Karpas-422 (cell line): ENCODE measurements at regions not wholly inside any gene's neighbourhood (a gene's known extent, or its start where the extent isn't known, plus 50 kb on each side); places are given as distances from the start of the nearest gene placed in this dataset.

Source experiments
- DNase-seq: peaks from one replicate; pipeline ENCODE4 v3.0.0-alpha.2; 2015
- H2AFZ ChIP-seq: fragments of 200-600 bp; sonication (generic); 2 replicates; pipeline ENCODE4 v1.6.1; 2014; ENCODE audit warnings: antibody characterized with exemption, low read length, mixed read lengths
- H3K27ac ChIP-seq: fragments of 200-600 bp; sonication (generic); 2 replicates; pipeline ENCODE4 v1.5.1; 2014; ENCODE audit warnings: mild to moderate bottlenecking, low read length, moderate library complexity
- H3K27me3 ChIP-seq: fragments of 200-600 bp; sonication (generic); 2 replicates; pipeline ENCODE4 v1.6.1; 2014; ENCODE audit warnings: low read length, mixed read lengths
- H3K36me3 ChIP-seq: fragments of 200-600 bp; sonication (generic); 2 replicates; pipeline ENCODE4 v1.6.1; 2014; ENCODE audit warnings: low read length, mixed read lengths; ENCODE audit not compliant: insufficient read depth
- H3K4me1 ChIP-seq: fragments of 200-600 bp; sonication (generic); 2 replicates; pipeline ENCODE4 v1.6.1; 2014; ENCODE audit warnings: mild to moderate bottlenecking, low read length, mixed read lengths
- H3K4me2 ChIP-seq: fragments of 200-600 bp; sonication (generic); 2 replicates; pipeline ENCODE4 v1.6.1; 2014; ENCODE audit warnings: low read length, low read depth, mild to moderate bottlenecking; ENCODE audit not compliant: poor library complexity, severe bottlenecking
- H3K4me3 ChIP-seq: fragments of 200-600 bp; sonication (generic); 2 replicates; pipeline ENCODE4 v1.5.1; 2014; ENCODE audit warnings: mild to moderate bottlenecking, antibody characterized with exemption, low read length, mixed read lengths
- H3K79me2 ChIP-seq: fragments of 200-600 bp; sonication (generic); 2 replicates; pipeline ENCODE4 v1.6.1; 2014; ENCODE audit warnings: mild to moderate bottlenecking, low read length, mixed read lengths
- H3K9ac ChIP-seq: fragments of 200-600 bp; sonication (generic); 2 replicates; pipeline ENCODE4 v1.6.0; 2014; ENCODE audit warnings: low read length
- H3K9me2 ChIP-seq: fragments of 200-600 bp; sonication (generic), shearing (Covaris generic); replicated peaks from 2 replicates; pipeline ENCODE4 v1.6.0; 2014; ENCODE audit warnings: mild to moderate bottlenecking, low read length, moderate library complexity; ENCODE audit not compliant: insufficient read depth
- H3K9me3 ChIP-seq: fragments of 300-700, 200-600 bp; sonication (generic); 2 replicates; pipeline ENCODE4 v1.6.1; 2014; ENCODE audit warnings: low read length, mixed read lengths
- H4K20me1 ChIP-seq: fragments of 200-600 bp; sonication (generic); 2 replicates; pipeline ENCODE4 v1.6.1; 2014; ENCODE audit warnings: mild to moderate bottlenecking, antibody characterized with exemption, low read length, low read depth; ENCODE audit not compliant: insufficient read depth

DNA sequence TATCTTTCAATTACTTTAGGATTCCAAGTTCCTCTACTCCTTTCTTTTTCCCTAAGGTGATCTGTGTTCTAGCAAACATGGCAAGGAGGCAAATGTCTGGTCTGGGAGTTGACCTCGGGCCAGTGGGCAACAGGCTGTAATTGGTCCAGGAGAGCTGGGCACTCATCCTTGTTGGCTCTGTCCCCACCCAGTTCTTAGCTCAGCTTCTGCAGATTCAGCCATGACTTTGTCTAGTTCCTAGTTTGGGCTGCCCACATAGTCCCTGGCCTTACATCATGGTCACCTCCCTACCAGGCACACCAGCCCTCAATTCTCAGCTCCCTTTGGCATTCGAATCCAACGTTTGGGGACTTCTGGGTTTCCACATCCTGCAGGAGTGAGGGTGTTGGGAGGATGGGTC is 92.1 kb upstream of the DAP start:
- Histone ChIP-seq H3K36me3 (no peaks in the 10 kb centered on the region), H3K9ac (no peak overlapping the region), H4K20me1 (no peaks in the 10 kb centered on the region), H2AFZ (no peak overlapping the region), H3K4me2 (no peak overlapping the region), H3K27ac (no peak overlapping the region), H3K27me3 (no peaks in the 10 kb centered on the region), H3K9me2 (no peaks in the 10 kb centered on the region), H3K9me3 (no peaks in the 10 kb centered on the region), H3K4me3 (no peak overlapping the region), H3K4me1 (no peaks in the 10 kb centered on the region), H3K79me2 (no peaks in the 10 kb centered on the region)
- DNase-seq: no peak

DNA sequence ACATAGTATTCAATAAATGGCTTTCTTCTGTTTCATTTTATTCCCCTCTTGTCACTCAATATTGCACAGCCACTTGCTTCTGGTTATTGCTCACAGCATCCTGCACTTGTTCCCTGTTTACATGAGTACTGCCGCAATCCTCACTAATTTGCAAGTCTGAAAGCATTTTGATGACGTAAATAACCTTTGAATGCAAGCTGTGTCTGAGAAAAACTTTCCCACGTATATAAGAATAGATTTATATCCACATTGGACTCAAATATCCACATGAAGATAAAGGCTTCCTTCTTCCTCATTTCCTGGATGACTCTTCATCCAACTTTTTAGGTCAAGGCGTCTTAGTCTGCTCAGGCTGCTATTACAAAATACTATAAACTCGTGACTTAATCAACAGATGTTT is 88.2 kb upstream of the DAP start:
- DNase-seq: no peak
- H3K9ac ChIP-seq: no peak overlapping the region
- H4K20me1 ChIP-seq: no peaks in the 10 kb centered on the region
- no peak overlapping the region for H3K4me3 ChIP-seq
- no peaks in the 10 kb centered on the region for H3K36me3 ChIP-seq
- H3K27ac ChIP-seq: no peak overlapping the region
- H3K9me3 ChIP-seq: no peaks in the 10 kb centered on the region
- no peak overlapping the region for H3K4me2 ChIP-seq
- no peak overlapping the region for H2AFZ ChIP-seq
- H3K27me3 ChIP-seq: no peaks in the 10 kb centered on the region
- H3K4me1 ChIP-seq: no peaks in the 10 kb centered on the region
- H3K9me2 ChIP-seq: no peaks in the 10 kb centered on the region
- H3K79me2 ChIP-seq: no peaks in the 10 kb centered on the region

DNA sequence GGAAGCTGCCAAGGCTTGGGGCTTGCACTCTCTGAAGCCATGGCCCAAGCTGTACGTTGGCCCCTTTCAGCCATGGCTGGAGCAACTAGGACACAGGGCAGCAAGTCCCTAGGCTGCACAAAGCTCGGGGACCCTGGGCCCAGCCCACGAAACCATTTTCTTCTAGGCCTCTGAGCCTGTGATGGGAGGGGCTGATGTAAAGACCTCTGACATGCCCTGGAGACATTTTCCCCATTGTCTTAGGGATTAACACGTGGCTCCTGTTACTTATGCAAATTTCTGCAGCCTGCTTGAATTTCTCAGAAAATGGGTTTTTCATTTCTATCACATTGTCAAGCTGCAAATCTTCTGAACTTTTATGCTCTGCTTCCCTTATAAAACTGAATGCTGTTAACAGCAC is 83.0 kb upstream of the DAP start:
- no peaks in the 10 kb centered on the region for H3K79me2 ChIP-seq

DNA sequence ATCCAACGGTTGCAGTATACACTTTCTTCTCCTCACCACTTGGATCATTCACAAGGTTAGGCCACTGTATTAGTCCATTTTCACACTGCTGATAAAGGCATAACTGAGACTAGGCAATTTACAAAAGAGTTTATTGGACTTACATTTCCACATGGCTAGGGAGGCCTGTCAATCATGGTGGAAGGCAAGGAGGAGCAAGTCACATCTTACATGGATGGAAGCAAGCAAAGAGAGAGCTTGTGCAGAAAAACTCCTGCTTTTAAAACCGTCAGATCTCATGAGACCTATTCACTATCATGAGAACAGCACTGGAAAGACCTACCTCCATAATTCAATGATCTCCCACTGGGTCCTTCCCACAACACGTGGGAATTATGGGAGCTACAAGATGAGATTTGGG is 81.8 kb upstream of the DAP start:
- no peak overlapping the region for H2AFZ ChIP-seq
- H3K36me3 ChIP-seq: no peaks in the 10 kb centered on the region
- H3K27ac ChIP-seq: no peak overlapping the region
- H3K9ac ChIP-seq: no peak overlapping the region
- no peaks in the 10 kb centered on the region for H3K9me3 ChIP-seq
- no peaks in the 10 kb centered on the region for H3K27me3 ChIP-seq
- no peaks in the 10 kb centered on the region for H3K9me2 ChIP-seq
- peaks cover 4% of the 10 kb centered on the region for H3K4me1 ChIP-seq
- H3K4me2 ChIP-seq: no peak overlapping the region
- H4K20me1 ChIP-seq: no peaks in the 10 kb centered on the region
- DNase-seq: no peak
- no peak overlapping the region for H3K4me3 ChIP-seq
- H3K79me2 ChIP-seq: no peaks in the 10 kb centered on the region

More for the DNA sequence above, 83.0 kb upstream of the DAP start:
- H4K20me1 ChIP-seq: no peaks in the 10 kb centered on the region
- H3K4me2 ChIP-seq: no peak overlapping the region
- H2AFZ ChIP-seq: no peak overlapping the region
- no peak for DNase-seq
- H3K9ac ChIP-seq: no peak overlapping the region
- no peak overlapping the region for H3K4me3 ChIP-seq
- H3K27me3 ChIP-seq: no peaks in the 10 kb centered on the region
- H3K9me3 ChIP-seq: no peaks in the 10 kb centered on the region
- peaks cover 4% of the 10 kb centered on the region for H3K4me1 ChIP-seq
- H3K9me2 ChIP-seq: no peaks in the 10 kb centered on the region
- H3K27ac ChIP-seq: no peak overlapping the region
- no peaks in the 10 kb centered on the region for H3K36me3 ChIP-seq

DNA sequence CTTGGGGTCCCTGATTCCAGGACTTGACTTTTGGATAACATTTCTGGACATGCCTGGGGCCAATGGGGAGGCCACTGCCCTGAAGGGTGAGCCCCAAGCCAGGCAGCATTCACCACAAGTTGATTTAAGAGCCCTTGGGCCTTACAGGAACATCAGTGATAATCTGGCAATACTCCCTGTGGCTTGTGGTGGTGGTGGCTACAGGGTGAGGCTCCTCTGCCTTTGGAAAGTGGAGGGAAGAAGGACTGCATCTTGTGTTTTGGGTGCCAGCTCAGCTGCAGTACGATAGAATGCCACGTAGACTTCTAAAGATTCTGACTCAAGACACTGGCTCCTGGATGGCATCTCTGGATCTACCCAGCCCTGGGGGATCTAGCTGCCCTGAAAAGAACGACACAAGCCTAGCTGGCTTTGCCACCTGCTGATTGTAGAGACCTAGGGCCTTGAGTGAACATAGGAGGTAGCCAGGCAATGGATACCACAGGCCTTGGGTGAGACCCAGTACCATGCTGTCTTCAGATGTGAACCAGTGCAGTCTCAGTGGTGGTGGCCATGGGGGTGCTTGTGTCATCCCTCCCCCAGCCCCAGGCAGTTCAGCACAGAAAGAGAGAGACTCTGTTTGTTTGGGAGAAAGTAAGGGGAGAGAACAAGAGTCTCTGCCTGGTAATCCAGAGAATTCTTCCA is 79.0 kb upstream of the DAP start:
- no peak overlapping the region for H2AFZ ChIP-seq
- H3K4me2 ChIP-seq: no peak overlapping the region
- H3K9me2 ChIP-seq: no peaks in the 10 kb centered on the region
- no peak overlapping the region for H3K27ac ChIP-seq
- no peak for DNase-seq
- no peaks in the 10 kb centered on the region for H3K27me3 ChIP-seq
- H3K9ac ChIP-seq: no peak overlapping the region
- peaks cover 4% of the 10 kb centered on the region for H3K4me1 ChIP-seq
- no peaks in the 10 kb centered on the region for H3K9me3 ChIP-seq
- H4K20me1 ChIP-seq: no peaks in the 10 kb centered on the region
- no peak overlapping the region for H3K4me3 ChIP-seq
- no peaks in the 10 kb centered on the region for H3K79me2 ChIP-seq
- no peaks in the 10 kb centered on the region for H3K36me3 ChIP-seq

DNA sequence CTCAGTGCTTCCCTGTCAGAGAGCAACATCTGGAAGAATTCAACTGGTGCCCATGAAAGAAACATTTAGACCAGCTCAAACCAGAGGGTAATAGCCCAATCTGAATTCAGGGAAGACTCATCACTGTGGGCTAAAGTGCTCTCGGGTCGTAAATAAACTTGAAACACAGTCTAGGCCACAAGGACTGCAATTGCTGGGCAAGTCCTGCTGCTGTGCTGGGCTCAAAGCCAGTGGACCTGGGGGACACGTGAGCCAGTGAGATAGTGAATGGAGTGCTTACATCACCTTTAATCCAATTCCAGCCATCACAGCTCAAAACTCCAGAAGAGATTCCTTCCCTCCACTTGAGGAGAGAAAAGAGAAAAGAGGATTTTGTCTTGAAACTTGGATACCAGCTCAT is 78.1 kb upstream of the DAP start:
- Histone ChIP-seq H3K4me2 (no peak overlapping the region), H3K79me2 (no peaks in the 10 kb centered on the region), H3K4me1 (peaks cover 4% of the 10 kb centered on the region), H3K4me3 (no peak overlapping the region), H4K20me1 (no peaks in the 10 kb centered on the region), H2AFZ (no peak overlapping the region), H3K9ac (no peak overlapping the region), H3K27me3 (no peaks in the 10 kb centered on the region), H3K9me3 (no peaks in the 10 kb centered on the region), H3K27ac (no peak overlapping the region), H3K36me3 (no peaks in the 10 kb centered on the region), H3K9me2 (no peaks in the 10 kb centered on the region)
- DNase-seq: no peak

DNA sequence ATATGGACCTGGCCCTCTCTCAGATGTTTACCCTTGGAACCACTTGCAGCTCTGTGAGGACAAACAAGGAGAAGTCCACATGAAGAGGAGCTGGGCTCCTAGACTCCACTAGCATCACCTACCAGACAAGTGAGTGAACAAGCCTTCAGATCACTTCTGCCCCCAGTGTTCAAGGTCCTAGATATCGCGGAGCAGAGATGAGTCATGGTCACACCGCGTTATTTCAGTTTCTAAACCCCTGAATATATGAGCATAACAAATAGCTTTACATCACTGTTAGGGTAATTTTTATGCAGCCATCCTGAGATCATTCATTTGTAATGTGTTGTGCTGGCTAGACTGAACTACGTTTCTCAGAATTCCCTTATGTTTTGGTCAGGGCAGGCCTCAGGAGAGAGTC is 77.0 kb upstream of the DAP start:
- H3K79me2 ChIP-seq: no peaks in the 10 kb centered on the region
- H4K20me1 ChIP-seq: no peaks in the 10 kb centered on the region
- H3K9me3 ChIP-seq: no peaks in the 10 kb centered on the region
- no peaks in the 10 kb centered on the region for H3K9me2 ChIP-seq
- H3K4me1 ChIP-seq: no peaks in the 10 kb centered on the region
- H3K27ac ChIP-seq: no peak overlapping the region
- no peak overlapping the region for H3K4me3 ChIP-seq
- DNase-seq: no peak
- H3K9ac ChIP-seq: no peak overlapping the region
- no peaks in the 10 kb centered on the region for H3K27me3 ChIP-seq
- no peak overlapping the region for H2AFZ ChIP-seq
- H3K36me3 ChIP-seq: no peaks in the 10 kb centered on the region
- H3K4me2 ChIP-seq: no peak overlapping the region

DNA sequence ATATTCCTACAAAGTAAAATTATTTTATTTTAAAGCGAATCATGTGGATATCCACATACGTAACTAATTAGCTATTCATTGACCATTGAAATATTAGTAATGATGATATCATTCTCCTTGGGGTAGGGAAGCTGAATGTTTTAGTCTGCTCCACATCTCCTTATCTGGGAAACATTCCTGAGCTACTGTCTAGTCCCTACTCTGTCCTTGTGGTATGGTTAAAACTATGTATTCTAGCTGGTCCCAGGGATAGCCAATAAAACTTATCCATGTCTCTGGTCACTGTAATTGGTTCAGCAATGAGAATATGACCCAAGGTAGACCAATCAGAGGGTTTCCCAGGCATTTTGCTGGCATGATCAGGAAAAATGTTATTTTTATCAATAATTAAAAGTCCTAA is 76.0 kb upstream of the DAP start:
- DNase-seq: no peak
- no peaks in the 10 kb centered on the region for H3K27me3 ChIP-seq
- H3K9me2 ChIP-seq: no peaks in the 10 kb centered on the region
- H3K4me2 ChIP-seq: no peak overlapping the region
- no peaks in the 10 kb centered on the region for H4K20me1 ChIP-seq
- H3K9me3 ChIP-seq: no peaks in the 10 kb centered on the region
- H3K4me1 ChIP-seq: no peaks in the 10 kb centered on the region
- H3K9ac ChIP-seq: no peak overlapping the region
- no peak overlapping the region for H3K4me3 ChIP-seq
- H2AFZ ChIP-seq: no peak overlapping the region
- H3K27ac ChIP-seq: no peak overlapping the region
- no peaks in the 10 kb centered on the region for H3K79me2 ChIP-seq
- no peaks in the 10 kb centered on the region for H3K36me3 ChIP-seq

DNA sequence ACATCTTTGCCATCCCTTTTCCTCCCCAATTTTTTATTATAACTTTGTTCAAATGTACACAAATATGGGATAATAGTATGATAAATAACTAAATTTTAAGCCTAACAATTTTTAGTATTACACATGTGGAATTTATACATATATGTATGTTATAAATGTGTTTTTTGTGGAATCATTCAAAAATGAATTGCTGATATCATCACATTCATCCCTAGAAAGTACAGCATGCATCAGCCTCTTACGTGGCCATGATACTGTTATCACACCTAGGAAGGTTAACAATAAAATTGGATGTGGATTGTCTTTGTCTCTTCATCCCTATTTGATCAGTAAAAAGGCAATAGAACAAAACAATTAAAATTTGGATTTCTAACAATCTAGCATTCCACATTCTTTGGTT is 73.7 kb upstream of the DAP start:
- Histone ChIP-seq H3K4me2 (no peak overlapping the region), H3K27ac (no peak overlapping the region), H3K27me3 (no peaks in the 10 kb centered on the region), H3K4me3 (no peak overlapping the region), H3K36me3 (no peaks in the 10 kb centered on the region), H3K9me3 (no peaks in the 10 kb centered on the region), H3K79me2 (no peaks in the 10 kb centered on the region), H2AFZ (no peak overlapping the region), H3K4me1 (no peaks in the 10 kb centered on the region), H4K20me1 (no peaks in the 10 kb centered on the region), H3K9me2 (no peaks in the 10 kb centered on the region), H3K9ac (no peak overlapping the region)
- DNase-seq: no peak
